HG03045 (cell line): ENCODE measurements at regions not wholly inside any gene's neighbourhood (a gene's known extent, or its start where the extent isn't known, plus 50 kb on each side); places are given as distances from the start of the nearest gene placed in this dataset.

Experiments used
- ATAC-seq: cut with Tn5 transposase; IDR thresholded peaks from one replicate; pipeline ENCODE4 v1.9.1; 2021; ENCODE audit warnings: mild to moderate bottlenecking, moderate library complexity; ENCODE audit not compliant: unreplicated experiment

DNA sequence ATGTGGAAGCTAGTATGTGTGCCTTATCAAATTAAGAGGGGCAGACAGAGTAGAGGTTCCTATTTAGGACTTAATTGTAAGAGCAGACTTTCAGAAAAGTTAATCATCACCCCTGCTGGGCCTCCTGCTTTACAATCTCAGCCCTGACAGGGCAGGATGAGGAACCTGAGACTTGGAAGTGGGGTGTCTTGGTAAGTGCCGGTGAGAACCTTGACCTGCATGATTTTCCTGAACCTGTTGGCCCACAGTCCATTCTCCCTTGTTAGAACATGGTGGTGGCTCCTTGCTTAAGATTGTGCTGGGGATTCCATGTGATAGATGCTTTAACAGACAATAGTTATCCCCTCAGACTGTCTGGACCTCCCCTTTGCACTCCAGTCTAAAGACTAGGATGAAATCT lies 141.7 kb upstream of the TMEM72 start:
- no peak for ATAC-seq

DNA sequence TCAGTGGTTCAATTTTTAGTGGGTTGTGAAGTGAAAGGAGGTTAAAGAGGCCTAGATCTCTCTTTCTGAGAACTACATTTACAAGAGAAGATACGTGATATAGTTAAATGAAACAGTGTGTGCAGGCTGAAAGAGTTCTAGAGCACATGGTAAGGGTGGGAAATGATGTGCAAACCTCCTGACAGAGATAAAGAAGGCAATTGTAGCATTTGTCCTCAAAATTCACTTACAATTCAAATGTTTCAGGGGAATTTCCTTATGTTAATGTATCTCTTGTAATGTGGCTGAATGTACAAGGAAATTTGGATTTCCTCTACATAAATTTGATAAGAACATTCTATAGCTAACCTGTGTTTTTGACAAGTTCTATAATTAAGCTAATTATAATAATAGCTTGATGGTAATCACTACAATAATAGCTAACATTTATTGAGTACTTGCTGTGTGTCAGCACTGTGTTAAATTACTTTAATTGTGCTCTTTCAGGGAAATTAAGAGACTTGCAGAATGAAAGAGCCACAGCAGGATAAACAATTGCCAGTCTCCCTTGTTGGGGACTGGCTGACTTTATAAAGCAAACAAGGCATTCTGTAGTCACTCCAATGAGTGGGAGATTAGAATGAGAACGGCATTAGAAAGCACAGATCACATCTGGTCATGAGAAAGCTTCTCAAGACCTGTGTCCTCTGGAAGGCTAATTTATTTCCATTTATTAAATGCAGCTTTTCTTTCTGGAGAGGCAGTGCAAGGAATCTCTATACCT lies 139.7 kb upstream of the TMEM72 start:
- no peak for ATAC-seq

DNA sequence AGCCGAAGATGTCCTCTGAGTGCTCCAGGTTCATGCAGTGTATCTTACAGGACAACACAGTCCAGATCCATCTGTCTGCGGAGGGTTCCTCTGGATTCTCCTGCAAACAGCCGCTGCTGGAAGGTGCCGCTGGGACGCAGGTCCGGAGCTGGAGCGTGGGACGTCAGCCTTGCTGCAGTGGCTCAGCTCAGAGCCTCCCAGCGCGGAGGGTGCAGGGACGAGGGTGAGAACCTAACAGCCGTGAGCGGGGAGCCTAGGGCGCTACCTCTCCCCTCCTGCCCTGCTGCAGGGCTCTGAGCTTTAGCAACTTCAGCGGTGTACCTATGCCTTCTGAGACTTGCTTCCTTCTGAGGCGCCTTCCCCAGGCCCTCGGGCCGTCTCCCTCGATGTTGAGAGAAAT lies 137.6 kb upstream of the TMEM72 start:
- ATAC-seq, result no peak

DNA sequence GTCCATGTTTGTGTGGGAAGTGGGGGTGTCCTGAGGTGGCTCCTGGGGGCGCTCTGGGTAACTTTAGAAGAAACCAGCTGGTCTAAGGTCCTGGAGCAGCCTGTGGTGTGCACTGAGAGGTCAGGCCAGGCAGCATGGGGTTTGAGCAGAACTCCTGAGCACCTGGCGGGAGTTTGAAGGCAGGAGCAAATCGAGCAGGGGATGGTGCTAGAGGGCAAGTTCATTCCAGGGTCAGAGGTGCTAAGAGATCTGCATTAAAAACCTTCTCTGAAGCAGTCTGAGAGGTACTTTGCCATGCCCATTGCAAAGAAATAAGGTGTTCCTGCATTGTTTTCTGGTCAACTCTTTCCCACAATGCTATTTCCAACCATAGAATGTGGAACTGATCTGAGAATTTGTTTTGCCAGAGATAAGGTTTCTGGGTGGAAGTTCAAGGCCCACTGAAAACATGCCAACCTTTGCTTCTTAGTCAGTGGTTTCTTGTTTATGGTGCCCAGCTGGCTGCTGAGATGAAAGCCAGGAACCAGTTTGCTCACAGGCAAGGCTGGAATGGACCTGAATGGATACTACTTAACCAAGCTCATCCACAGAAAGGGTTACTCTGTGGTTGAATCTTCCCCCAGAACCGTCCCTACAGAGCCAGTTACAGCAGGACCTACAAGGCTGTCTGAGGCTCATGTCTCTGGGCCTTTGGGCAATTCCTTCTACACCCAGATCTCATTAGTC lies 136.3 kb upstream of the TMEM72 start:
- no peak for ATAC-seq

DNA sequence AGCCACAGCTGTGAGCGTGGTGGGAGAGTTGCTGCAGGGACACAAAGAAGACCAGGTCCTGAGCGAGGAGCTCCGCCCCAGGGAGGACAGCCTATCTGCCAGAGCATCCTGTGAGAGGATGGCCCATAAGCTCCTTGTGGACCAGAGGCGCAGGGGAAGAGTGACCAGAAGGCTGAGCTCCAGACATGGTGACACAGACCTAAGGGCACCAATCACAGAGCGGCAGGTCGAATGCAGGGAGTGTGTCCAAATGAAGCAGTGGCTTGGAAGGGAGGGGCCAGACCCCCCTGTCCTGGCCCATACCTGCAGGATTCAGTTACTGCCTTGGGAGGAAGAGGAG lies 135.8 kb upstream of the TMEM72 start:
- ATAC-seq, result no peak

- ATAC-seq, result no peak
Measured at GRCh38 chr10:44776181-44776580, 135.0 kb upstream of the TMEM72 start.

DNA sequence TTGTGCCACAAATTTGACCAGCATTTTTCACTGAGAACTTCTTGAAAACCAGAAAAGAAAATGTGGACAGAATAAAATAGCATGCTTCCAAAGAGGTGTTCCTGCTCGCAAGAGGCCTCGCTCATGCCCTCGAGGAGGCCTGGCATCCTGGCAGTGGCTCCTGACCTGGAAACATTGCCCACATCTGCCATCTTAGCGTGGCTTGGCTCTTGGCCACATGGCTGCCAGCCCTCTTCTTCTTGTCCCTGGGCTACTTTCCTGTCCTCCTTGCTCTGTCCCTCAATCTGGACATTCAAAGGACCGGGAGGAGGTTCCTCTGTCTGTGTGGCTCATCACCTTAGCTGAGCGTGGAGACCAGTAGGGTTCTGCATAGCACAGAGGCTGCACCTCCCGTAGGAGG lies 131.6 kb upstream of the TMEM72 start:
- no peak for ATAC-seq

DNA sequence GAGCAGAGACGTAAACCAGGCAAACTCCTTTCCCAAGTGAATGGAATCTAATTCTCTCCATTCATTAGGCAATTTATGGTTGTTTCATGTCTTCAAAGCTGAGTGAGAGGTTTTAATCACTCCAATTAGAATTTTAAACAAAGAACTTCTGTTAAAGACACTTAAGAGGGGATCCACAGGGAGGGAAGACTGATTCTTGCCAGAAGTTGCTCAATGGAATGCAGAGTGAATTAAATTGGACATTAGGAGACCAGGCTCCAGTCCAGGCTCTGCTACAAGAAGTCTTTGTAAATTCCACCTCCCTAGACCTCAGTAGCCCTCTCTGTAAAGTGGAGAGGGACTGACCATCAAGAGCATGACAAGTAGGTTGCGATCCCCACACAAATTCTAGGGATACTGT lies 130.7 kb upstream of the TMEM72 start:
- ATAC-seq, result no peak

- no peak for ATAC-seq
Measured at GRCh38 chr10:44781131-44781530, 130.0 kb upstream of the TMEM72 start.

DNA sequence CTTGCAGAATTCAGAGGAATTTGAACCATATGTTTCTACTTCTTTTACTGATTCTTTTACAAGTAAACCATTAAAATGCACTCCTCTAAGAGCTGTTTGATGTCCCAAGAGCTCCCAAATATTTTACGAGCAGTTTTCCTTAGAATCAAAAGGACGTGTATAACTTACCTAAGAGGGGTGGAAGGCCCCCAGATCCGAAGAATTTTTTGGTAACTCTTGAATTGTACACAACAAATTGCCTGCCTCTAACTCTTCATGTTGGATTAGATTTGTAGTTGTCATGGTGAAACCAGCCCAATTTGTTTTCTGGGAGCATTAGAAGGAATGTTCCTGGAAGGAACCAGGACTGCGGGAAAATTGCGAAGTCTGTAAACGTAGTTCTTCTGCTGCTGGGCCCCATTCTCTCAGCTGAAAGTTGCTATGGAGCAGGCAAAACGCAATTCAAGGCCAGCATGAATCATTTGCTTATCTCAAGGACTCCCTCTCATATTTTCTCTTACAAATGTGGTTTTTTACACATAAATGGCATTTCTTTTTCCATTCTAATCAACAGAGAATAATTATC lies 124.8 kb upstream of the TMEM72 start:
- ATAC-seq, result no peak

GRCh38 chr10:44787480-44788075 lies 123.6 kb upstream of the TMEM72 start:
- no peak for ATAC-seq

DNA sequence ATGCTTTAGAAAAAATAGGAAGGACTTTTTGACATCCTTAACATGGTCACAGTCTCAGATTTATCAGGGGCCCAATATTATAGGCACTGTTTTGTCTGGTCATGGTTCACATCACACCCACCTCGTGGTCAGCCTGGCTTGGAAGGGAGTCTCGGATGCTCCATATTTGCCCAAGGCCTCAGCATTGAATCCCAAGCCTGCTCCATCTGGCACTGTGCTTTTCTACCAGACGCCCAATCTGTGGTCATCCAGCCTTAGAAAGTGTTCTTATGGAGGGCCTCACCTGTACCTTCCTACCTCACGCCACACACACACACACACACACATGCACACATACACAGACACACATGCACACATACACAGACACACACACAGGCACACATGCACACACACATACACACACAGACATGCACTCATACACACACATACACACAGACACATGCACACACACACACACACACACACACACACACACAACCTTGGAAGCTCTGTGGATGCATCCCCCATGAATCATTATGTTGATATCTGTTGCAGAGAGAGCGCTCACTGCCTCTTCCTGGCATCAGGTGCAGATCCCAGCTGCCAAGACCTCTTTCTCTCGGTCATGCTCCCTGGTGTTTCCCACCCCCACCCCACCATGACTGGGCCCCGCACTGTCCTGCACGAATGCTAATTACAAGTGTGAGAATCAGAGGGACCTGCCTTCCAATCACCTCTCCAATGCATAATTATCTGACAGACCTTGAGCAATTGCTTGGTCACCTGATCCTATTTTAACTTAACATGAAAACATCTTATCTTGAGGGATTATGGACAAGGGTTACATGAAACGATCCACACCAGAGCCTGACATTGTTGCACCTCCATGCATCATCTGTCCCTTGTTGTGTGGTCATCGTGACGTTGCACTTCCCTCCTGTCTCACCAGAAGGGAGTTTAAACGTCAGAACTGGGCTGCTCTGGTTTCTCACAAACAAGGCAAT lies 122.7 kb upstream of the TMEM72 start:
- no peak for ATAC-seq

GRCh38 chr10:44792119-44792775 lies 118.9 kb upstream of the TMEM72 start:
- no peak for ATAC-seq

DNA sequence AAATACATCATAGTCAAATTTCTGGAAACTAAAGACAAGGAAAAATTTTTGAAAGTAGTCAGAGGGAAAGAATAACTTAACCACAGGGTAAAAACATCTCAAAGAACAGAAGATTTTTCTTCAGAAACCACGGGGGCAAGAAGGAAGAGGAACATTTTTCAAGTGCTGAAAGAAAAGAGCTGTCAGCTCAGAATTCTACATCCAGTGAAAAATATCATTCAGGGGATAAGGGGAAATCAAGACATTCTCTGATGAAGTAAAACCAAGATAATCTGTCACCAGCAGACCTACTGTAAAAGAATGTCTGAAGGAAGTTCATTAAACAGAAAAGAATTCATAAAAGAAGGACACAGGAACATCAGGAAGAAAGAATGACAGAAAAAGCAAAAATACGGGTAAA lies 111.2 kb upstream of the TMEM72 start:
- ATAC-seq, result no peak

GRCh38 chr10:44801383-44802327 lies 109.5 kb upstream of the TMEM72 start:
- ATAC-seq, result no peak

- no peak for ATAC-seq
Measured at GRCh38 chr10:44803862-44804261, 107.3 kb upstream of the TMEM72 start.

DNA sequence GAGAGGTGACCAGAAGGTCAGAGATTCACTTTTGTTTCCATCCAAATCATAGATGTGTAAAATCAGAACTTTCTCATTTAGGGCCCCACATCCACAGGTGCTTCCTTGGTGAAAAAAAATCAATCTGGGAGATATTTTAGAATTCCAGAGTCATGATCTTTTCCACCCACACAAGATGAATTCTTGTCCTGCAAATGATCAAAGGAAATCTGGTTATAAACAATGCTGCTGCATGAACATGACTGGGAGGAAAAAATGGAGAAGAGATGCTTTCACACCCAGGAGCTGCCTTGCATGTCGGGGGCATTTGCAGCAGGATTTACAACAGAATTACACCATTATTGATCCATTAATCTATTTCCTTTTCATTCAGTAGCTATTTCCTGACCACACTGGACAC lies 106.5 kb upstream of the TMEM72 start:
- no peak for ATAC-seq

DNA sequence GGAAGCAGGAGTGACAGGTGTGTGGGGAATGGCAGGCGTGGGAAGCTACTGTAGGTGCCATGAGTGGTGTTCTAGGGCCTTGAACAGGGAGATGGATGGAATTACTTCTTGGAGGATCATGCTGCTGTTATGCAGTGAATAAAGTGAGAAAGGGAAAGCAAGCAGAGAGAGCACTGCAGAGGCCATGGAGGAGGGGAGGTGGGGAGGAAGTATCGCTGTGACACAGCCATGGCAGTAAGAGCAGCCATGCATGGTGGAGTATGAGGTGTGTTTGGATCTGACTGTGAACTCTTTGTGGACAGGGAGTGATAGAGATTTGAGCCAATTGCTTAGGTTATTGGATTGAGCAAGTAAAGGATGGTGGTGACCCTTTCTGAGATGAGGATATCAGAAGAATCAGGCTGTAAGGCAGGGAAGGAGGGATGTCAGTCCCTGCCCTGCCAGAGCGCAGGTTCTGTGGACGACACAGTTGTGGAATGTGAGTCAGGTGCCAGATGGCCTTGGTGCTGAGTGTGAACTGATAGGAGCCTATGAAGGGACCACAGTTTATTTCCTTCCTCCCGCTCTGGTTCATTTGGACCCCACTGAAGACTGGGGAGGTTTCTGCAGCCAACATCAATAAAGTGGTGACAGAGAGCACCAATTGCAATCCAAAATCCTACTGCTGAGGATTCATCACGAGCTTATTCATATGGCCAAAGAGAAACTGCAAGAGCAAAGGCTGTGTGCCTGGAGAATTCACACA lies 105.5 kb upstream of the TMEM72 start:
- no peak for ATAC-seq
